Omental fat pad (tissue), 3 donors: ENCODE measurements at regions not wholly inside any gene's neighbourhood (a gene's known extent, or its start where the extent isn't known, plus 50 kb on each side); places are given as distances from the start of the nearest gene placed in this dataset.
A peak's percentile ranks its signal among the peaks of the same experiment; 100 is the strongest.

ENCODE experiments used
- ATAC-seq: fragments of 150-250 bp; one replicate; pipeline ENCODE4 v1.9.1; 2016; ENCODE audit warnings: mild to moderate bottlenecking, moderate library complexity; ENCODE audit not compliant: low FRiP score
- DNase-seq: peaks from one replicate; pipeline ENCODE4 v3.0.0-alpha.2; 2019; ENCODE audit warnings: low spot score
- TF ChIP-seq, protein P1 (sequence below), 3 donors: fragments of 450-650 bp; IDR thresholded peaks; one replicate each; pipeline ENCODE4 v1.5.1; 2016 to 2017; ENCODE audit warnings: antibody characterized with exemption in 3 of 3, mild to moderate bottlenecking in 3 of 3, moderate library complexity in 2 of 3

- ATAC-seq, result no peak
- DNase-seq, result no peak
- TF ChIP-seq, protein P1, sequence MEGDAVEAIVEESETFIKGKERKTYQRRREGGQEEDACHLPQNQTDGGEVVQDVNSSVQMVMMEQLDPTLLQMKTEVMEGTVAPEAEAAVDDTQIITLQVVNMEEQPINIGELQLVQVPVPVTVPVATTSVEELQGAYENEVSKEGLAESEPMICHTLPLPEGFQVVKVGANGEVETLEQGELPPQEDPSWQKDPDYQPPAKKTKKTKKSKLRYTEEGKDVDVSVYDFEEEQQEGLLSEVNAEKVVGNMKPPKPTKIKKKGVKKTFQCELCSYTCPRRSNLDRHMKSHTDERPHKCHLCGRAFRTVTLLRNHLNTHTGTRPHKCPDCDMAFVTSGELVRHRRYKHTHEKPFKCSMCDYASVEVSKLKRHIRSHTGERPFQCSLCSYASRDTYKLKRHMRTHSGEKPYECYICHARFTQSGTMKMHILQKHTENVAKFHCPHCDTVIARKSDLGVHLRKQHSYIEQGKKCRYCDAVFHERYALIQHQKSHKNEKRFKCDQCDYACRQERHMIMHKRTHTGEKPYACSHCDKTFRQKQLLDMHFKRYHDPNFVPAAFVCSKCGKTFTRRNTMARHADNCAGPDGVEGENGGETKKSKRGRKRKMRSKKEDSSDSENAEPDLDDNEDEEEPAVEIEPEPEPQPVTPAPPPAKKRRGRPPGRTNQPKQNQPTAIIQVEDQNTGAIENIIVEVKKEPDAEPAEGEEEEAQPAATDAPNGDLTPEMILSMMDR (IDR thresholded peaks at IDR 0.05), result no peak
These were observed 119.6 kb downstream of the BTC start for GRCh38 chr4:74674750-74675149.

DNA sequence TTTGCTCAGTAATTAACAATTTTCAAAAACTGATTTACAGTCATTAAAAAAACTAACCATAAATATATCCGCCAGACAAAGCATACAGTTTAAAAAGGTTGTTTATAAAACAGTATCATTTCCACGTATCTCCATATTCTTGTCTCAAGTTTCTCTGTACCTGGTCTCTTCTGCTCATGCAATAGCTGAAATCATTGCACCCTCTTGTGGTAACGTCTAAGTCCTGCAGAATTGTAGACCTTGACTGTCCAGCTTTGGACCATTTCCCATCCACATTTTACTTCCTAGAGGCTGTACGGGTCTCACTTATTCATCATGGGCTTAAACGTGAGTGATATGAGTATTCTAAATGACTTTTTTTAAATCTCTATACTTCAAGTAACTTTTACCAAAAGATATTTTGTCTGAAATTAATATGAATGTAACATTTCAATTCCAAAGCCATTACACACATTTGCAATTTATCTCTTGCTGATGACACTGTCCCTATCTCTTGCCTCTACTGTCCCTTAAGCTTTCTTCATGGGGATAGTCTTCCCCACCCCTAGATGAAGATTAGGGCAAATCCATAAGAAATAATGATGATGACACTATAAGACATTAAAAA, 118.5 kb downstream of the BTC start:
- TF ChIP-seq, protein P1 (IDR thresholded peaks at IDR 0.05), result peak in 1 of 3 donors; percentile 26
- ATAC-seq, result peak; percentile 82
- DNase-seq, result no peak

- TF ChIP-seq, protein P1 (IDR thresholded peaks at IDR 0.05), result no peak
- ATAC-seq (no peak), DNase-seq (no peak)
These were observed 111.6 kb downstream of the BTC start for GRCh38 chr4:74682567-74683359.

- ATAC-seq, result no peak
- TF ChIP-seq, protein P1 (IDR thresholded peaks at IDR 0.05), result no peak
- DNase-seq, result no peak
These were observed 101.4 kb downstream of the BTC start for GRCh38 chr4:74692972-74693371.
